Ishikawa (cell line): ENCODE measurements at regions not wholly inside any gene's neighbourhood (a gene's known extent, or its start where the extent isn't known, plus 50 kb on each side); places are given as distances from the start of the nearest gene placed in this dataset.

Experiments used
- CEBPB ChIP-seq: IDR thresholded peaks from 2 replicates; pipeline ENCODE4 v1.6.1; 2012
- CREB1 ChIP-seq: IDR thresholded peaks from 2 replicates; pipeline ENCODE4 v1.6.1; 2012; ENCODE audit warnings: low read depth
- EGR1 ChIP-seq: IDR thresholded peaks from 2 replicates; pipeline ENCODE4 v1.6.1; 2012
- EP300 ChIP-seq: IDR thresholded peaks from 2 replicates; pipeline ENCODE4 v1.6.1; 2012; ENCODE audit warnings: borderline replicate concordance
- NFIC ChIP-seq: IDR thresholded peaks from 2 replicates; pipeline ENCODE4 v1.6.1; 2012
- RAD21 ChIP-seq: IDR thresholded peaks from 2 replicates; pipeline ENCODE4 v1.6.1; 2012; ENCODE audit warnings: low read depth
- TCF12 ChIP-seq: IDR thresholded peaks from 2 replicates; pipeline ENCODE4 v1.6.1; 2012; ENCODE audit warnings: low read depth
- TEAD4 ChIP-seq: IDR thresholded peaks from 2 replicates; pipeline ENCODE4 v1.6.1; 2012
- USF1 ChIP-seq: IDR thresholded peaks from 2 replicates; pipeline ENCODE4 v1.6.1; 2012
- YY1 ChIP-seq: IDR thresholded peaks from 2 replicates; pipeline ENCODE4 v1.6.1; 2012; ENCODE audit warnings: low read depth
- ZBTB7A ChIP-seq: IDR thresholded peaks from 2 replicates; pipeline ENCODE4 v1.6.1; 2012; ENCODE audit warnings: low read depth
- TF ChIP-seq, protein P1 (sequence below): IDR thresholded peaks from 2 replicates; pipeline ENCODE4 v1.6.1; 2012; ENCODE audit warnings: low read depth, mild to moderate bottlenecking
- TF ChIP-seq, protein P2 (sequence below): IDR thresholded peaks from 2 replicates; pipeline ENCODE4 v1.6.1; 2012

DNA sequence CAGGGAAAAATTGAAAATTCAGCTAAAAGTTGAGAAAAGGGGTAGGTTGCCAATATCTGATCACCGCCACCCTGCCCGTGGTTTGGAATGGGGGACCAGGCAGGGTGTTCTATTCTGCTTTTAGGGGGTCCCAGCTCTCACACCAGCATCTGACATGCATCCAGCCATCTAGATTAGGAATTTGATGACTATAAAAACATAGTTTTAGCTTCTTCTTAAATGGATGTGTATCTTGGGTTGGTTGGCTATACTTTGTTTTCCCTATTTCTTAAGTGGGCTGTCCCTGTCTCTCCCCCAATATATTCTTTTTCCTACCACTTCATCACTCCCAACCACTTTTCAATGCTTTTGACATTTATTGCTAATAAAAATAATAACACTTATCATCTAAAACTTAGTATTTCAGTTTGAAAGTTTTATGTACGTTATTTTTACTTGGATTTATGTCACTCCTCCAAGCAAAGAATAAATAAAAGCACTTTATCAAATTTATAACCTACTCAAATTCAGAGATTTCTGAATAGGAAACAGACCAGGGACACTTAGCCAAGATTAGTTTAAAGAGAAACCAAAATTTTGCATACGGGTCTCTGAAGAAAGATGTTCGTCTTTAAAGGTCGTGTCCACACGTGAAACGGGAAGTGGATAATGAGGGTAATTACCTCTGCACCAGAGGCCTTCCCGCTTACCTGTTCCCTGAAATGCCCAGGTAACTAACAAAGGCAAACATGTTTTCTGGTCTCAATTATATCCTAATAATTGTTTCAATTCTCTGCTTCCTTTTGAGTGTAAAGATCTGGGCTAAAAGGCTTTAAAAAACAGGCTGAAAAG, 233.2 kb upstream of the AUTS2 start:
- TF ChIP-seq, protein P1, sequence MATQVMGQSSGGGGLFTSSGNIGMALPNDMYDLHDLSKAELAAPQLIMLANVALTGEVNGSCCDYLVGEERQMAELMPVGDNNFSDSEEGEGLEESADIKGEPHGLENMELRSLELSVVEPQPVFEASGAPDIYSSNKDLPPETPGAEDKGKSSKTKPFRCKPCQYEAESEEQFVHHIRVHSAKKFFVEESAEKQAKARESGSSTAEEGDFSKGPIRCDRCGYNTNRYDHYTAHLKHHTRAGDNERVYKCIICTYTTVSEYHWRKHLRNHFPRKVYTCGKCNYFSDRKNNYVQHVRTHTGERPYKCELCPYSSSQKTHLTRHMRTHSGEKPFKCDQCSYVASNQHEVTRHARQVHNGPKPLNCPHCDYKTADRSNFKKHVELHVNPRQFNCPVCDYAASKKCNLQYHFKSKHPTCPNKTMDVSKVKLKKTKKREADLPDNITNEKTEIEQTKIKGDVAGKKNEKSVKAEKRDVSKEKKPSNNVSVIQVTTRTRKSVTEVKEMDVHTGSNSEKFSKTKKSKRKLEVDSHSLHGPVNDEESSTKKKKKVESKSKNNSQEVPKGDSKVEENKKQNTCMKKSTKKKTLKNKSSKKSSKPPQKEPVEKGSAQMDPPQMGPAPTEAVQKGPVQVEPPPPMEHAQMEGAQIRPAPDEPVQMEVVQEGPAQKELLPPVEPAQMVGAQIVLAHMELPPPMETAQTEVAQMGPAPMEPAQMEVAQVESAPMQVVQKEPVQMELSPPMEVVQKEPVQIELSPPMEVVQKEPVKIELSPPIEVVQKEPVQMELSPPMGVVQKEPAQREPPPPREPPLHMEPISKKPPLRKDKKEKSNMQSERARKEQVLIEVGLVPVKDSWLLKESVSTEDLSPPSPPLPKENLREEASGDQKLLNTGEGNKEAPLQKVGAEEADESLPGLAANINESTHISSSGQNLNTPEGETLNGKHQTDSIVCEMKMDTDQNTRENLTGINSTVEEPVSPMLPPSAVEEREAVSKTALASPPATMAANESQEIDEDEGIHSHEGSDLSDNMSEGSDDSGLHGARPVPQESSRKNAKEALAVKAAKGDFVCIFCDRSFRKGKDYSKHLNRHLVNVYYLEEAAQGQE: no peak
- TF ChIP-seq CREB1: no peak
- TF ChIP-seq ZBTB7A: no peak

DNA sequence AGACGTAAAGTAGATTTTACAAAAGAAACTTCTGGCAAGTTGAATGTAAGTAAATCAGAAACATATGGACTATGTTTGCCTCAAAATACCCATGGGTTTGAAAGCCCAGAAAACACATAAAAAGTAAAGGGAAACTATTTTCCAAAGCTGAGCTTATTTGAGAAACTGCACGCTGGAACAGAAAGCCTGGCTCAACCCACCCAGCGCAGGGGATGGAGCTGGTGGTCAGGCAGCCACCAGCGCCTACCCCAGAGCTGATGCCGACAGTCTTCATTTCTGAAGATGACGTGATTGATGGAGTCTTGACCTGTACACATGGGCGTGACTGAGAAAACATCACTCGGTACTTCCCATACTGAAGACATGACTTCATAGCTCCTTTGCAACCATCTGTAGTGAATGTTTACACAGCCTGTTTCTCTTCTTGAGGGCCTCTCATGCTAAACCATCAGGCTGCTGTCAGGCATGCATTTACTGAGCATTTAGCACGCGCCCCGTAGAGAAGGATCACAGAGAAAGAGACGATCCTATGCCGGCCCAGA, 232.6 kb upstream of the AUTS2 start:
- TF ChIP-seq, protein P2, sequence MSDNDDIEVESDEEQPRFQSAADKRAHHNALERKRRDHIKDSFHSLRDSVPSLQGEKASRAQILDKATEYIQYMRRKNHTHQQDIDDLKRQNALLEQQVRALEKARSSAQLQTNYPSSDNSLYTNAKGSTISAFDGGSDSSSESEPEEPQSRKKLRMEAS: no peak
- TF ChIP-seq EGR1: no peak
- TF ChIP-seq CEBPB: no peak
- no peak for TF ChIP-seq USF1
- no peak for TF ChIP-seq RAD21
- TF ChIP-seq TCF12: no peak
- no peak for TF ChIP-seq EP300
- TF ChIP-seq, protein P1: no peak

DNA sequence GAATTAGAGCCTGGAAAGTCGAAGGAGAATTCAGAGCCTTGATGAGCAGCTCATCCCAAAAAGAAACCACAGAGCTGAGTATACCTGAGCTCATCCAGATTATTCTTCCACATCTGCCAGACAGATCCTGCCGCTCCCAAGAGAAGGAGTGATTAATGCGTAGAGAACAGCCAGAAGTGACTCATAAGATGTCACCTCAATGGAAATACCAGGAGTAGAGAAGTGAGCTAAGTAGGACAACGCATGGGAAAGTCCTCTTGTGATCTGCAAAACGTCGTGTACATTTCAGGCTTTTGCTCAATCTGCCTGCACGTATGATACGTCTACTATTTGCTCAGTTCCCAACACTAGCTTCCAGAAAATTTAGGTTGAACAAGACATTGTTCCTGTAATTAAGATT, 230.5 kb upstream of the AUTS2 start:
- no peak for TF ChIP-seq TEAD4
- no peak for TF ChIP-seq ZBTB7A
- TF ChIP-seq TCF12: no peak
- TF ChIP-seq CREB1: no peak
- TF ChIP-seq USF1: no peak
- TF ChIP-seq, protein P2: no peak
- no peak for TF ChIP-seq CEBPB
- no peak for TF ChIP-seq RAD21
- TF ChIP-seq EP300: no peak
- no peak for TF ChIP-seq EGR1

GRCh38 chr7:69373171-69374043, 224.9 kb upstream of the AUTS2 start:
- no peak for TF ChIP-seq CEBPB
- no peak for TF ChIP-seq NFIC
- no peak for TF ChIP-seq EP300
- TF ChIP-seq TEAD4: no peak

DNA sequence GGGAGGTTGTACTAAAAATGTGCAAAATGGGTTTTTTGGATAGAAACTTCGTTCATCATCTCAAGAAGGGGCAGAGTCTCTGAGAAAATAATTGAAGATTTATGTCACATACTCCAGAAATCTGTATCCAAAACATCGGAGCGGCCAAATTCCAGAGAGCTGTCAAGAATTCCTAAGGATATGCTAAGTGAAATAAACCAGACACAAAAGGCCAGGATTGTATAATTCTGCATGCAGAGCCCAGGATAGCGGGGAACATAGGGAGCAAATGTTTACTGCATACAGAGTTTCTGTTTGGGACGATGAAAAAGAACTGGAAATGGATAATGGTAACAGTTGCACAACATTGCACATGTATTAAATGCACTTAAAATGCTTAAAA, 224.2 kb upstream of the AUTS2 start:
- TF ChIP-seq, protein P2: no peak
- TF ChIP-seq RAD21: no peak
- no peak for TF ChIP-seq YY1
- TF ChIP-seq ZBTB7A: no peak
- TF ChIP-seq EGR1: no peak

GRCh38 chr7:69377191-69377590, 221.1 kb upstream of the AUTS2 start:
- TF ChIP-seq USF1: no peak
- no peak for TF ChIP-seq EGR1
- TF ChIP-seq CREB1: no peak
- no peak for TF ChIP-seq EP300
- no peak for TF ChIP-seq NFIC
- TF ChIP-seq TEAD4: no peak
- no peak for TF ChIP-seq YY1
